GM21515 (cell line): ENCODE measurements at regions not wholly inside any gene's neighbourhood (a gene's known extent, or its start where the extent isn't known, plus 50 kb on each side); places are given as distances from the start of the nearest gene placed in this dataset.

ENCODE experiments used
- ATAC-seq: cut with Tn5 transposase; IDR thresholded peaks from one replicate; pipeline ENCODE4 v1.9.1; 2021; ENCODE audit not compliant: unreplicated experiment

DNA sequence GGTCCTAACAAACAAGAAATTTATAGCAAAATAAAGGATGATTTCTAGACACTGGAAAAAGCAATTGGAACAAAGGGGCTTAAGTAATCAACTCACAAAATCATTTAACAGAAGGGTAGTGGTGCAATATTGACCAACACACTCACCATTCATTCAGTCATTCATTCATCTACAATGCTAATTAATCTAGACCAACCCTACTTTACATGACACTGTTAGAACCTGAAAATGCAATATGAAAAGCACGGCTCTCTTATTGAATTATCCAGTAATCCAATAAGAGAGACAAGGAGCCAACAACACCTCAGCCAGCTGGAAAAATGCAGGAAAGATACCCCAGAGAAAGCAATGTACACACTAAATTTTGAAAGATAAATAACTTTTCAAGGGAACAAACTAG lies 310.8 kb upstream of the NR5A2 start:
- ATAC-seq, result no peak

DNA sequence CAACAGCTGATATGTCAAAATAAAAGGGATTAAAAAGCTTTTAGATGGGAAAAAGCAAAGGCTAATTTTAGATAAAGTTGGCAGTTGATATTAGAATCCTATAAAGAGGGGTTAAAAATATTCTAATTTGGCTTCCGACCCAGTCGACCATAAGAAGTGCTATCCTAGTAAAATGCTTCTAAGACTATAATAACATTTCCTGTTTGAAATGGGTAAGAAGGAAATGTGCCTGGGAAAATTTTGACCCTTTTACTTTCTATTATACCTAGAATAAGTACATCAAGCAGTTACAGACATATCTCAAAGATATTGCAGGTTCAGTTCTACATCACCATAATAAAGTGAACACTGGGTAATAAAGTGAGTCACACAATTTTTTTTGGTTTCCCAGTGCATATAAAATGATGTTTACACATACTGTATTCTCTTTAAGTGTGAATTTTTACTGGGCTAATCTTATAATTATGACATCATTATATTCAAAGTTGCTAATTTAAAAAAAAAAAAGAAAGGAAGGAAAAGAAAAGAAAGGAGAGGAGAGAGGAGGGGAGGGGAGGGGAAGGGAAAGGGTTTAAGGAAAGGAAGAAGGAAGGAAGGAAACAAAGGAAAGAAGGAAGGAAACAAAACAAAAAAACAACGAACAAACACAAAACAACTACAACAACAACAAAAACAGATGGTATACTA lies 308.2 kb upstream of the NR5A2 start:
- no peak for ATAC-seq

DNA sequence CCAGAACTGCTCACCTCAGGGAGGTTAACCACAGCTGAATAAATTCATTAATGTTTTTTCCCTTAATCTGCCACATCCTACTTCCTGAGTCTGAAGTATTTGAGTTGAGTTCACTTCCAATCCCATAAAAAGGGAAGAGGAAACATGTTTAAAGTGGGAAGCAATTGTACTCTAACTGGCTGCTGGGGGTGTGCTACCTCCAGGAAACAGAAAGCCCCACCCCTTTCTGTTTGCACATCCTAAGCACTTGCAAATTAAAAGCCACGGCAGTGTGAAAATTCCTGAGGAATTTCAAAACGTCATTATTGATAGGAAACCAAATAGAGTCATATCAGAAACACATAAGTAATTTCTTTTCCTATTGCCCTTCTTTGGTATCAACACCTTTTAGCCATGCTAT lies 307.0 kb upstream of the NR5A2 start:
- ATAC-seq, result no peak

DNA sequence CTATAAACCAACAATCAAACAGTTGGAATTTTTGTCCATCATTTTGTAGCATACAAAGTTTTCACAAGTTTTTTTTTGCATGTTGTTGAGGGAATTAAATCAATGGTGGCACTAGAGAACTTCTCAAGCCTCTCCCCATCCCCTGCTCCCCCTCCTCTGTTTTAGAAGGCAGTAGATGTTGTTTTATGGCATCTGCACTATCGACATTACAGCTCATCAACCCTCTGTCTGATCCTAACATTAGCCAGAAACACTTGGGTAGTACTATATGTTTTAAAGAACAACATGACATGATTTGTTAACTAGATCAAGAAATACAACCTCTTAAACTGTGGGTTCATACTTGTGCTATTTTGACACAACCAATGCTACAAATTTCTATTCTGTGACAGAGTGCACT lies 306.5 kb upstream of the NR5A2 start:
- ATAC-seq, result no peak

DNA sequence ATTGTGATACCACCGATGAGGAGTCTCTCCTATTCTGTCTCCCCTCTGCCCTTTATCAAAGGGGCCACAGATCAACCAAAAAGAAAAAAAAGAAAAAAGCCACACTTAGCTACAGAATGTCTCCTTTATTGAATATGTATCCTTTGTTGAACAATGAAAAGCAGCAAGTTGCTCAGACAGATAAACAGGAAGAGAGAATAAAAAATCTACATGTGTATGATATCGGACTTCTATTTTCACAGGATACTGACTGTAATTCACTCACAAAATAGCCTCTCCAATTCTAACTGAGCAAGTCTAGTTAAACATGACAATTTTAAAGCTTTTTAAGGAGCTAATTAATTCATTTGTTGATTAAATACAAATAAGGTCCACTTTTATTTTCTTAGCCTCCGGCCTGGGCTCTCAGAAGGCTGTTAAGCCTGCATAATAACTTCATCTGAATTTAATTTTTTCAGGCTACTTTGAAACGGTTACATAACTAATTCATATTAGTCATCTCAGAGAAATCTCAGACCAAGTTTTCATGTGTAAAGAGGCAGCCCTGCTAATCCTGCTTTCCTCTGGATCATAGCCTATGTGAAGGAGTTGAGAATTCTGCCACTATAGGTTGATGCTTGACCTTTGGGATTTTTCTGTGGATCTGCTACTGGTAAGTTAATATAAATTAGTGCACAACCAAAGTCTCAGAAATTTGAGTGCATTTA lies 304.1 kb upstream of the NR5A2 start:
- ATAC-seq, result no peak

DNA sequence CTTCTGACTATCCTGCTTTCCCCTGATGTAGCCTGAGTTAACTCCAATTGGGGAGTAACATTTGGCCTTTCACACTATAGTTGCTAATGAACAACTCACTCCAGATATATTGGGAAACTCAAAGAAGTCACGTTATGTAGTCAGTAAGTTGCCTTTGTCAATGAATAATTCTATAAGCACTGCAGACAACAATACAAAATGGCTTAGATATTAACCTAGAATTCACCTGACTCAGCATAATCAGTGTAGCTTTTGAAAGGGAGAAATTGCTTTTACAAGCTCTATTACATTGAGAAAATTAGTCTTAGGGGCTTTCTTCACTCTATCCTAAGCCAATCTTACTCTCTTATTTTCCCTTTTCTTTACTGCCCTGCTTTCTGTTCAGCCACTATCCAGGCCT lies 303.5 kb upstream of the NR5A2 start:
- no peak for ATAC-seq

DNA sequence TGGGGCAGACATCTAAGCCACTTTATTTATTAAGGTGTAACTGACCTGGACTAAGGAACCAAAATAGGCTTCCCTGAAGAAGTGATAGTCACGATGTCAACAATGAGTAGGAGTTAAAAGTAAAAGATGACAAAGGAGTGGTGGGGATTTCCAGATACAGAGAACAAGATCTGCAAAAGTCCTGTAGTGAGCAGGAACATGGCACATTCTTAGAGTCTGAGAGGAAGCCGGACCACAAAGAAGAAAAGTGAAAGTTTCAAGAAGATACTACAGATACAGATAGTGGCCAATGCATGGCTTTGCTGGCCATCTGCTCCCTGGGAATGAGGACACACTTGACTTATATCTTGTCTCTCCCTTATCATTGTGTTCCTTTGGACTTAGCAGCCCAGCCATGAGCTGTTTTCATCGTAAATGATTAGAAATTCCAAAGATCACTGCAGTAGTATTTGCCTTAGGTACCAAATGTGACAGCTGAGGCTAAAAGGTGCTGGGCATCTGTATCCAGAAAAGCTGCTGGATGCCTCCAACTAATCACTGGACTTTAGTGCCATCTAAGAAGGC lies 302.4 kb upstream of the NR5A2 start:
- ATAC-seq, result peak; percentile 51

DNA sequence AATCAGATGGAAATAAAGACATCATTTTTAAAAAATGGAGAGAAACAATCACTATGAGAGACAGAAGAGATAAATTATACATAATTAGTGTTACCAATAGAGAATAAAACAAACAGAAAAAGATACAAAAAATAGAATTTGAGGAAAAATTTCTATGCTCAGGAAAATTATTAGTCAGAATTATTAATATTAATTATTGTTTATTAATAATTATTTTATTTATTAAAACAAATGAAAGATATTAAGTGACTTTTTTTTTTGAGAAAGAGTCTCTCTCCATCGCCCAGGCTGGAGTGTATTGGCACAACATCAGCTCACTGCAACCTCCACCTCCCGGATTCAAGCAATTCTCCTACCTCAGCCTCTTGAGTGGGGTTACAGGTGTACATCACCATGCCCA lies 299.8 kb upstream of the NR5A2 start:
- ATAC-seq, result no peak

DNA sequence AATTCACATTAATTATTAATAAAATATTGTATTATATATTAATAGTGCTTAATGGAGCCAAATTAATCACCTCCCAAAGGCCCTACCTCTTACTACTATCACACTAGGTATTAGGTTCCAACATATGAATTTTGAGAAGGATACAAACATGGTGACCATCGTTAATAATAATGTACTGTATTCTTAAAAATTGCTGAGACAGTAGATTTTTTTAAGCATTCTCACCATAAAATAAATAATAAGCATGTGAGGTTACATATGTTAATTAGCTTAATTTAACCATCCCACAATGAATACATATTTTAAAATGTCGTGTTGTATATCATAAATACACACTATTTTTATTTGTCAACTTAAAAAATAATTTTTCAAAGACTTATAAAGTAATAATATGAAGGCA lies 299.2 kb upstream of the NR5A2 start:
- no peak for ATAC-seq

DNA sequence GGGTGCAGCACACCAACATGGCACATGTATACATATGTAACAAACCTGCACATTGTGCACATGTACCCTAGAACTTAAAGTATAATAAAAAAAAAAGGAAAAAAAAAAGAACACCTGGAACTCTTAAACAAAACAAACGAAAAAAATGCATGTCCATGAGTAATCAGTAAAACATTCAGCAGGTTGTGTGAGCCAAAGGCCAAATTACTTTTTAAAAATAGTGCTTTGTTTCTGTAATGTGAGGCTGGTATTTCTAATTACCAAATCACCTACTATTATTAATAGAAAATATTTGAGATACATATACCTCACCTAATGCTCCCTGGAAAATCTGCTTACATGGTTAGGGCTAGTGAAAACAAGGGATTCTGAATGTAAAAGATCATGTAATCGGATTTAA lies 294.4 kb upstream of the NR5A2 start:
- no peak for ATAC-seq

DNA sequence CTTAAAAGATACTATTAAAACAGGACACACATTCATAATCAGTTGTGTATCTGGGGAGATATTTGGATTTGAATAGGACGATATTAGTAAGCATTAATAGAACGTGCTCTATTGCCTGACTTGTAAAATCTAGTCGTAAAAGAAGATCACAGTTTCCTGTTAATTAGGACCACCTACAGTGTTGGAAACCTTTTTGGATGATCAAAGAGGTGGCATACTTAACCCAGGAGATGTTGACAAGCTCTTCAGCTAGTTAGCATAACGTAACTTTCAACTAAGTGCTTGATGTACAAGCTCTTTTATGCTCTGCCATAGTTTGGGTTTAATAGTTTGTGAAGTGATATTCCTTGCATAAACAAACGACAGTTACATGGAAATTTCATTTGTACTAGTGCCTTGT lies 293.3 kb upstream of the NR5A2 start:
- no peak for ATAC-seq

DNA sequence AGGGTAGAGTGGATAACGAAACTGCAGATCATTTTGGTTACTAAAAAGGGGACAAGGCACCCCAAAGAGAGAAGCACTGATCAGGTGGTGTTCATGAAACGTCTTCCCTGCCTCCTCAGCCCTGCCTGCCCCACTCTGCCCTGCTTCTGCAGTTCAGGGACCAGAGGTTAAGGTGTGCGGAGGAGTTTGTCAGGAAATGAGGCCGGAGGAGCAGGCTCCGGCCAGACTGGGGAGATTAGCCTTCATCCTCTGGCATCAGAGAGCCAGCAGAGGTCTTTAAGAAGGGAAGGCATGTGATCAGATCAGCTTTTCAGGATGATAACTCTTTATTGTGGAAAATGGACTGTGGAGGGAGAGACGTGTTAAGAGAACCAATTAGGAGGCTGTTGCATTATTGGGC lies 291.9 kb upstream of the NR5A2 start:
- no peak for ATAC-seq

DNA sequence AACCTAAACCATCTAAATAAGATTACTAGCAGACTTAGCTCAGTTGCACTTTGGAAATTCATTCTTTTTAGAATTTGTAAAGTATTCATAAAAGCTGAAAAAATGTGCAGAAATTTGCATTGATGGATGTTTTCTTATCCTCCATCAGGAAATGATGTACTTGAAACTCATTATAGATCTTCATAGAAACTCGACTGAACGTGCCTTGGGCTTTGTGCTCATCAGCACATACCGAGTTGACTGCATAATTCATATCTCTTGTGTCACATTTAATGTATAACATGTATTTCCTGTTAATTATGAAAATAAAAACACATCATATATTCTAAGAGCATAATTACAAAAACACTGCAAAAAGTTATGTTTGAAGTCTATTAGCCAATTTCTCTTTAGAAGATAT lies 290.9 kb upstream of the NR5A2 start:
- ATAC-seq, result no peak

DNA sequence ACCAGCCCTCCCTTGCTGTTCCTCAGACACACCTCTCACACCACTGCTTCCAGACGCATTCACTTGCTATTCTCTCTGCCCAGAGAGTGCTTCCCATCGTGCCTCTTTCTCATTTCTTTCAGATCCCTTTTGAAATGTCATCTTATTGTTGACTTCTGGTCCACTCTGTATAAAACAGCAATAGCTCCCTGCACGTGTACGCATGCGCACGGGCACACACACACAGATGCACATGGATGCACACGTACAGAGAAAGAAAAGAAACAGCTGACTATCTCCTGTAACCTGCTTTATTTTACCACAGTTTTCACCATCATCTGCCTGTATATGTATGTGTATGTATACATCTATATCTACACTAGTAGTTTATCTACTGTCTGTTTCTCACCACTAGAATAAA lies 285.9 kb upstream of the NR5A2 start:
- ATAC-seq, result no peak

DNA sequence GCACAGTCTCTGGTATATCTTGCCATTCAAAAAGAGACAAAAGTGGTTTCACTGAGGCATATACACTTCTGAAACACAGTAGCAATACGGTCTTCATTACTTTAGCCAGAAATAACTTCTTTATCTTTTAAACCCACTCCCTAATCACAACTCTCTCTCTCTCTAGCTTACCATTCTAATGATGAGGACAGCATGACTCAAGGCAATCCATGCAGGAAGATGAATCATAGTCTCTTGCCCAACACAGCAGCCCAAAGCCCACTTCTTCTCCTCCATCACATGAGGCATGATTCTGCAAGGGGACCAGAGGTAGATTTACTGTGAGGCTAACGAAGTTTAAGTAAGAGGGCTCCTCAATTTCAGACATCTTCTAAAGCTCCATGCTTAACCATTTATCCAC lies 285.0 kb upstream of the NR5A2 start:
- no peak for ATAC-seq

DNA sequence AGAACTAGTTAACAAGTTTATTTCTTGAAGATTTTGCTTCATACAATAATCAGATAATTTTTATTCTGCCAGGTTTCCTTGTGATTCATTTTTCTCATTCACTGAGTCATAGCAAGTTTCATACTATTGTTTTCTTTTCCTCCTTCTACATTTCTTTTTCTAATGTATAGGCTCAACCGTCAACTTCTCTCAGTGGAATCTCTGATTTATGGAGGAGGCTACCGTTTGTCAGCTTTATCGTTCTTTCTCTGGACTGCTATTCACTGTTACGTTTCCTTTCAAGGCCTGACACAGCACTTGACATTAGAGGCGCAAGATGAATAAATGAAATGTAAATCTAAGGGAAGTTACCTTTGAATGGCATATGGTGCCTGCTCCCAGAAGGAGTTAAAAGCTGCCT lies 284.3 kb upstream of the NR5A2 start:
- ATAC-seq, result no peak

DNA sequence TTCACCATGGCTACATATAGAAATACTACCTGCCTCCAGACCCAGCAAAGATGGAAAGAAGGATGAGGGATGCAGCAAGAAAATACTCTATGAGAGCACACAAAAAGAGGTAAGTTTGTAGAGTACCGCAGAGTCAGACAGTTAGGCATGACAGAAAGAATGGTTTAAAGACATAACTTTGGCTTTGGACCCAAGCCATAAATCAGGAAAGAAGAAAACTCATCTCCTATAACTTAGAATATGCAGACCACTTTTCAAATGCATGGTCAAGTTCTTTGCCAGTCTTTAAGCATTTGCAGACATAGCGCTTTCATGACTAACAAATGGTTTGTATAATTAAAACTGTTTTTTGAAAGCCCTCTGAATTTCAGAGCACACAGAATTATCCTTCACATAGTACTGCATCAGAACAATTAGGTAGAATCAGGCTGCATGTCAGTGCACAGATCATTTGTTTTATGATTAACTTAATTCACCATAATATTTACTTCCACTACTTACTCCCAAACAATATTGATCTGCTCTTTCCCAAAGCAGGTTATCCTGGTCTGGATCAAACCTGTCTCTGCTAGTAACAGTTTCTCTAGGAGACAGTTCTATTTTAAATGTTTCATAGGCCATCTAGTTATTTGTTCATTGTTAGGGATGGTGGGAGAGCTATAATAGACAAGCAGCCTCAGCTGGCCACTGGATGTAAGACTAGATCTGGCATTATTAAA lies 280.7 kb upstream of the NR5A2 start:
- ATAC-seq, result no peak

DNA sequence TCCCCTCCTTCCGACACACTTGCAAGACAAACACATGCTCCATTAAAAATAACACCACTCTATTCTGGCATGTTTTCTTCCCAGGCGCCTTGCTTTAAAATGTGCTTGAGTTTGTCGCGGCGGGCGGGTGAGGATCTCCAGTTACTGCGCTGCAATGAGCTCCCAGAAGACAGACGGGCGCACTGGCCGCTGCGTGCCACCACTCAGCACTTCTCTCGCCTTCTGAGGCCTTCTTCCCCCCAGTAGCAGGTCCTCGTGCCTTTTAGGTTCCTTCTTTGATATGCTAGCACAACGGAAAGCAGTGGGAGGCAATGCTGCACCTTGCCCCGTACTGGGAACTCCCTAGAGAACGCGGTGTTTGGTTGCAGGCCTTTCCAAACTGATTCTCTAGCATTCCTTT lies 279.5 kb upstream of the NR5A2 start:
- no peak for ATAC-seq

DNA sequence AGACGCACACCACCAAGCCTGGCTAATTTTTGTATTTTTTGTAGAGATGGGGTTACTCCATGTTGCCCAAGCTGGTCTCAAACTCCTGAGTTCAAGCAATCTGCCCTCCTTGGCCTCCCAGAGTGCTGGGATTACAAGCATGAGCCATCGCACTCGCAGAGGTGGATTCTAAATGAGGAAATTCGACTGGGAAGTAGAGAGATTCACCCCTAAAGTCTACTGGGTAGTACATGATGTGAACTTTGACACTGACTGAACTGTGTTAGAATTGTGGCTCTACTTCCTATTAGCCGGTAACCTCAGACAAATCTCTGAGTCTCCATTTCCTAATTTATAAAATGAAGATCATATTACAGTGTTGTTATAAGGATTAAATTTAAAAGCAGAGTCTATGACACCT lies 276.0 kb upstream of the NR5A2 start:
- no peak for ATAC-seq

DNA sequence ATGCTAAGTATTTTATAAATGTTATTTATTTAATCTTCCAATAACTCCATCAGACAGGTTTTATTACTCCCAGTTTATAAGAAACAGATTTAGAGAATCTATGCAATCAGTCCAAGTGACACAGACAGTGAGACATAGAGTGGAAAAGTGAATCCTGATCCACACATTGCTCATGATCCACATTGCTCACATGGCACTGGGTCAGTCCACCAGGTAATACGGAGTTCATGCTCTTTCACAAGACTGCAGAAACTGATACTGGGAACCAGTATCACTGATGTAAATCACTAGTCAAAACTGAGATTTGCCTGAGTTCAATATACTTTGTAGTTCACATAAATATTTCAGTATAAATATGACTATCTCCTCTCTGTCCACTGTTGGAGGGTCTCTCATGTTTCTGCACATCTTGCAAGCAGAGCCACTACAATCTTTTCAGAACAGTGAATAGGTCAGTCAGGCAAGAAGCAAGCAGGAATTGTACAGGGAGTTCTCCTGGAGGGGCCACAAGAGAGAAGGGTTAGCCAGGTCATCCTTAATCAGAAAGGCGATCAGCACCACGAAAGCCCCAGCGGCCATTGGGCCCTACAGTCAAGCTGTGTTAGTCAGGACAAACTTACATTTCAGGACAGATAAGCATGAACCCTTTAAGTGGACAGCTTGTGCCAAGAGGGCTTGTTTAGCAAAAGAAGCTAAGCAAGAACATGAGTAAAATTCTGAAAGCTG lies 275.4 kb upstream of the NR5A2 start:
- no peak for ATAC-seq

DNA sequence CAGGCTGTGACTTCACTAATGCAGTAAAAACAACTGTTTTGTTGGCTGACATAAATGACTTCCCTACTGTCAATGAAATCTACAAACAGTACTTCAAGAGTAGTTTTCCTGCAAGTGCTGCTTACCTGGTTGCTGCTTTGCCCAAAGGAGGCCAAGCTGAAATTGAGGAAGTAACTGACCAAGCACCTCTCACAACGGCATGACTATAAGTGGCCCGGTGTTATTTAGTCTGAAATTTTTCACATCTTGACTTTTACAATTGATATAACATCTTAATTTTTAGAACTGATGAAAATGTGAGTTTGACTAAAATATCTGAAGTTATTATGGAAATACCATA lies 274.9 kb upstream of the NR5A2 start:
- ATAC-seq, result no peak

DNA sequence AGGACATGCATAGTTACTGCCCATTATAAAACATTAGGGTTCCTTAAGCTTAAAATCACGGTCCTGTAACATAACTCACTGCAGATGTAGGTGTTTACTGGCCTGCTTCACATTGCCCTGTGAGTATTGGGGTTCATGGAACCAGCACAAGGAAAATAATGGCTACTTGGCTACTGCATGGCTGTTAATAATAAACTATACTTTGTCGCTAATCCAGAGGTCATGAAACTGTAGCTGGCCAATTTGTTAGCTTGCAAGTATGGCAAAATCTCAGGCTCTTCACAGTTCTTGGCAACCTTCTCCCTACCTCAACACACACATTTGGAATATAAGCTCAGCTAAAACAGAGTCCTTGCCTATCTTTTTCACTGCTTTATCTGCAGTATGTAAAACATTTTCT lies 274.0 kb upstream of the NR5A2 start:
- no peak for ATAC-seq
